Activated CD8-positive, alpha-beta memory T cell treated with anti-CD3 and anti-CD28 coated beads, Interleukin-2, amount 50 U/mL, for 24 hours (primary cell): ENCODE measurements at regions not wholly inside any gene's neighbourhood (a gene's known extent, or its start where the extent isn't known, plus 50 kb on each side); places are given as distances from the start of the nearest gene placed in this dataset.

ENCODE experiments used
- DNase-seq: peaks from one replicate; pipeline ENCODE4 v3.0.0-alpha.2; 2020; ENCODE audit errors: extremely low read depth

DNA sequence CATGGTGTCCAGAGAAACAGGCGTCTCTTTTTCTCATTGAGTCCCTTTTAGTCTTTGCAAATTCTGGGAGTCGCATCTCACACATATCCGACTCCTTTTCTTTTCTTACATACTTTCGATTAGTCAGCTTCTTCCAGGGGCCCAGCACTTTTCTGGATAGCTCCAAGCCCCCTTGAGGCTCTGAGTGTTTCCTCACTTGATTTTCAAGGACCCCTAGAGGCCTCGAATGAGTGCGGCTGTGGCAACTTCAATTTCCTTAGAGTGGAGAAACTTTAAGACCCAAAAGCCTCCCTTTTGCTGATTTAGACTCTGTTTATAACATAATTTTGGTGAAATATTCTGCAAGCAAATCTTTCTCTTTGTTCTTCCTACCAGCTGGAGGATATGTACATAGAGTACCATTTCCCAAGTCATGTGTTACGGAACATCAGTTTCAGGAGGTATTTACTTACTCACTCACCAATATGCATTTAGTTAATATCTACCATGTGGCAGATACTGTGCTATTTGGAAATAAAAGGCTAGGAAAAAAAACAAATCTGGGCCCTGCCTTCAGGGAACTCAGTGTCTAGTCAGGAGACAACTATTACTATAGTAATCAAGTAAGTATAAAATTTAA is 555.2 kb downstream of the REEP3 start:
- DNase-seq = no peak

- DNase-seq = no peak
These were observed 558.1 kb downstream of the REEP3 start for GRCh38 chr10:64079341-64079740.

- no peak for DNase-seq
These were observed 558.9 kb downstream of the REEP3 start for GRCh38 chr10:64080071-64080470.

- DNase-seq = no peak
These were observed 560.8 kb downstream of the REEP3 start for GRCh38 chr10:64081947-64082482.

DNA sequence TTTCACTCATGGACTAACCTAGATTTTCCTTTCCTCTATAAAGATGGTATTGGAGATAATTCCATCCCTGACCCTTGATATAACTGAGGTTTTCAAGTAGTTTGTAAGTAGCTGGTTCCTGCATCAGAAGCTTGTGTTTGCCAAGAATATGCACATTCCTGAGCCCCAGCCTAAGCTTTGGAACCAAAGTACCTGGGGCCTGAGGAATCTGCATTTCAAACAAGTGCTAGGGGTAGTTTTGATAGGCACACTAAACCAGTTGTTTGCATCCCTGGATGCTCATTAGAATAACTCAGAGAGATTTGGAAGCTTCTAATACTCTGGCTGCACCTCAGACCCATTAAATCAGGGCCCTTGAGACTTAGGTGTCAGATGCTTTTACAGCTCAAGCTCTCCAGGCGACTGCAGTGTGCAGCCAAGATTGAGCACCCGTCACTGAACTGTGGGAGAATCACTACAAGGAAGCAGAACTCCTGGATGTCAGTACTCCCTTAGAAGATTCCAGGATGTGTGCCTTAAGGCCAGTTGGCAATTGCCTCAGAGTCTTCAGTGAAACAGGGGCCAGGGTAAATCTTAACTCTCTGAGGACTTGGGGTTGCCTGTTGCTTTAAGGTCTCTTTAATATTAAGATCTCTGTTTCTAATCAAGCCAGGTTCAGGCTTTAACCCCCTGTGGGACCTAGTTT is 565.0 kb downstream of the REEP3 start:
- DNase-seq = no peak

DNA sequence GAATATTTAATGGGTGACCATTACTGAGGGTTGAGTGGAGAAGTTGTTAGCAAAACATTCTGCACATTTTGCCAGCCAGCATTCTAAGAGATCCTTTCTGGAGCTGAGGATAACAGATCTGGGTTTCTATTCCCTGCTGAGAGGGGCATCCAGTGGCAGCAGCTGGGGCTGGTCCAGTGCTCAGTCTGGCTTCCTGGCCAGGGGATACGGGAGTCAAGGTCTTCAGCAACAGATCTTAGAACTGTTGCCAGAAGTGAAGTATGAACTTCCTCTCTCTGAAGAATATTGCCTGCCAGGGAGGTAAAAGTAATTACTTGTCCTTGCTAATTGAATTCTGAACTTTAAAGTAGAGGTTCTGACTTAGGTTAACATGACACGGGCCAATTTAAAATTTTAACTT is 568.4 kb downstream of the REEP3 start:
- DNase-seq = no peak

DNA sequence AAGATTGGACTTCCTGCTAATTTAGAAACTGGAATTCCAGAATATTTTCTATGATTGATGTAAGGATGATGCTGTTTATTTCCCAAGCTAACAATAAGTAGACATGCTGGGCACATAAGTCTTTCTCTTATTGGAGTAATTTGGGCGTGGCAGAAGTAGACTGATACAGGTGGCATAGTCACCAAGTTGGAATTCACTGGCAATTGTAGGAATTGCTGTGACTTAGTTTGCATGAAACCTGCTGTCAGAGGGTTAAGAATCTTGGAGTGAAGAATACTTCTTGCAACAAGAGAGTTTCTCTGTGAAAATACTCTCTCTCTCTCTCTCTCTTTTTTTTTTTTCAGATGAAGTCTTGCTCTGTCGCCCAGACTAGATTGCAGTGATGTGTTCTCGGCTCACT is 569.7 kb downstream of the REEP3 start:
- no peak for DNase-seq

- DNase-seq = no peak
These were observed 570.7 kb downstream of the REEP3 start for GRCh38 chr10:64091897-64092296.

- no peak for DNase-seq
These were observed 572.1 kb downstream of the REEP3 start for GRCh38 chr10:64093304-64093703.

GRCh38 chr10:64093946-64094535 is 572.8 kb downstream of the REEP3 start:
- DNase-seq = no peak

DNA sequence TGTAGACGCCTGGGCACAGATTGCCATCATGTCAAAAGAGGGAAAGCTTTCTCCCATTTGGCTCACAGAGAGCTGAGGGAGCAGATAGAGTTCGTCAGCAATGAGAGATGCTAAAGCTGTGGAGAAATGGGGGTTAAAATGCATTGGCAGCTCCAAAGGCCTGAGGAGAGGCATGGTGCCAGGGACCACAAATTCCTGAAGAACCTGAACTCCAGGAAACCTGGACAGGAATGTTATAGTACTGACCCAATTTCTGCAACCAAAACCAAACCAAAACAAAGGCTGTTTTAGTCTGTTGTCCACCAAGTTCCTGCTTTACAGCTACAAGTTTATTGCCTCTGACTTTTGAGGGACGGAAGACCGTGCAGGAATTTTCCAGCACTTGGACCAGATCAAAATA is 575.7 kb downstream of the REEP3 start:
- no peak for DNase-seq

DNA sequence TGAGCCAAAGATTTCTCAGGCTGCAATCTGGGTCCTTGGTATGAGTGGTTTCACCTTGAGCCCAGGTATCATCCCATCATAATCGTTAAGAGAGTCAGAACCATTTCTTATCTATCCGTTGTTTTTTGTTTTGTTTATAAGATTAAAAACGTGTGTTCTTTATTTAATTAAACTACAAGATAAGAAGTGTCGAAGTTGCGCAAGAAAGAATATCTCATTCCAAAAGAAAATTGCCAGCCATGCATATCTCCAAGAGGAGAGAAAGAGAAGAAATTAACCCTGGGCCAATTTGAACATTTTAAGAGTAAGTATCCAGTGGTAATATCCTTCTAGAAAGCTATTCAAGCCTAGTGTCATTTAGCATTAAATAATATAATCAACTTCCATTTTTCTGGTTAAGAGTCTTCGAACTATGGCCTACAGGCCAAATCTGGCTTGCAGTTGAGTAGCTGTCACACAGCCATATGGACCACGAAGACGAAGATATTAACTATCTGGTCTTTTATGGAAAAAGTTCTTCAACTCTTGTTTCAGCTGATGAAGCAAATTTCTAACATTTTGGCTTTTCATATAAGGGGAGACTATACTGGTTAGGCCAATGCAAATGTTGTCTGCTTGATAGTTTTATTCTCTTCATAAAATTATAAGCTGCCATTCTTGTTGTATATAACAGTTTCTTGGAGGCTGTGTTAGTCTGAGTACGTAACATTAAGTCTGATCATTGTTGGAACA is 576.4 kb downstream of the REEP3 start:
- DNase-seq = no peak

- no peak for DNase-seq
These were observed 577.8 kb downstream of the REEP3 start for GRCh38 chr10:64098994-64099393.

DNA sequence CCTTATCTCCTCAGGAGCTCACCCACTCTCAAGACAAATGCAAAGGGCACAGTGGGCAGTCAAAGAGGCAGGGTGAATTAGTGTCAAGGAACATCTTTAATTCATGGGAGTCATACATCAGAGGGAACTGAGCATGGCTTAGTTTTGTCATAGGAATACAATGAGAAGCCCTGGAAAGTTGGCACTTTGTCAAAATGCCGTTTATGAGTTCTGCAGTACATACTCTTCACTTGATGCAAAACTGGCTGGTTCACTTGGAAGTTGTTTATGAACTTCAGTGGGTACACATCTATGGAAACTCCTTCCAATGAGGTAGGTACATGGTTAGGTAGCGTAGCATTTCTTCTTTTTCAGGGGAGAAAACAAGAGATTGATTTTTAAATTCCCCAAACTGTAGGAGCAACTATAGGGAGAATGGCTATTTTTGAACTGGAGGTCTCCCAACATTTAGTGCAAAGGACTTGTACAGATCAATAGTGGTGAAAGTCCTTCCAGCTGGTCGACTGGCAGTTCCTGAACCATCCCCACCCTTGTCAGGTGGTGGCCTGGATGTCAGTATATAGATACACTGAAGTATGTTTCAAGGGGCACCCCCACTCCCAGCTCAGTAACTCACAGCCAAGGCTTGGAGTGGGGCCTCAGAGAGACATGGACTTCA is 580.5 kb downstream of the REEP3 start:
- DNase-seq = no peak

- DNase-seq = no peak
These were observed 581.0 kb downstream of the REEP3 start for GRCh38 chr10:64102264-64102633.

- DNase-seq = no peak
These were observed 581.7 kb downstream of the REEP3 start for GRCh38 chr10:64102916-64103315.

- no peak for DNase-seq
These were observed 582.7 kb downstream of the REEP3 start for GRCh38 chr10:64103750-64104470.

- no peak for DNase-seq
These were observed 588.8 kb downstream of the REEP3 start for GRCh38 chr10:64109926-64110495.

DNA sequence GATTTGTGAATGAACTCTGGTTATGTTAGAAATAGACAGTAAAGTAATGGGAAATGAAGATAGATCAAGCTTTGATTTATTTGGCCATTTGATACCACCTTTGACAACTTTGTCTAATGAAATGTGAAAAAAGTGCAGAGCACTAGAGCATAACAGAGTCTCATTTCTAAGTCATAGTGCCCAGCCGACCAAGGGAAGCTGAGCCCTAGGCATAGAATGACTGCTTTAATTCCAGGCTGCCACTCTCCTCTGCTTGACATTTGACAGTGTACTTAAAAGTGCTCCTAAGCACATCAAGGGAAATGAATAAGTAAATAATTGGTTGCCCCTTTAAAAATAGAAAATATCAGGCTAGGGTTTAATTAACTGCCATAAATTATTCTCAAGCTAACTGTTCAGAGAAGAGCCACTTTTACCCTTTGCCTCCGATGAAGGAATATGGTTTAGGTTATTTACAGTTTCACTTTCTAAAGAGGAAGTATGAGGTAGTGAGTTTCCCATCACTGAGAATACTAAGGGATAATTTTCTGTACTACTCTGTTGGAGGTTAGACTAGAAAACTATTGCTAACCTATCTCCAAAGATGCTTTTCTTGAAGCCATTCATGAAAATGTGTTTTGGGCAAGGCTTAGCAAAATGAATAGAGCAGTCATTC is 591.6 kb downstream of the REEP3 start:
- no peak for DNase-seq

GRCh38 chr10:64113375-64113774 is 592.2 kb downstream of the REEP3 start:
- no peak for DNase-seq
